ENCODE measurements at regions not wholly inside any gene's neighbourhood (a gene's known extent, or its start where the extent isn't known, plus 50 kb on each side); places are given as distances from the start of the nearest gene placed in this dataset.
"Not testable (repeated sequence)": the region's sequence is repeated elsewhere in the genome, so short reads cannot be mapped to it uniquely, and the experiment has no call there.

DNA sequence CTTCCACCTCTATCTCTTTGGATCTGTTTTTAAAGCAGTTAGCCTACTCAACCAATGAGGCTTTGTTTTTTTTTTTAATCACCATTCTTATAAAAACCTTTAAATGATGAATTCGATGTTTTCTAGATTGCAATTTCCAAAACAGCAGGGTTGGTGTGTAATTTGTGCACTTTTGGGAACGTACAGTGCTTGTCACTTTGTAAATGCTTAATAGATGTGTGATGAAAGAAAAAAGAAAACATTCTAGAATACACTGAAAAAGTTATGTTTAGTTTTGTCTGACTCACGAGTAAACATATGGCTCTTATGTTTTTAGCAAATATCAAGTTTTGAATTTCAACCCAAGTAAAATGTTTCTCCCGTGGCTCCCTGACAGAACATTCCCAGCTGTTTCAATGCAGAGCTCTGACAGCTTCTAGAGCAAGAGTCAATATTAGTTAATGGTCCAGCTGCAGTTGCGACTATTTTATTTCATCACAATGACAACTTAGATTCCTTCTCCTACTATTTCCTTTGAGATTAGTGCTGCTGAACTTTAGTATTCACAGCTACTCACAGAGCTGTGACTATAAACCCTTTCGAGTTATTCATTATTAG is 362.5 kb upstream of the ADAMTS5 start:
- H3K36me3 ChIP-seq: no peaks in the 10 kb centered on the region
- peak overlapping the region; percentile 16 for H3K27ac ChIP-seq (replicated peaks)
- no peak for DNase-seq
- H3K9me3 ChIP-seq (replicated peaks): peaks cover 23% of the 10 kb centered on the region
- H3K27me3 ChIP-seq (ENCODE audit: low read depth): no peaks in the 10 kb centered on the region
- intact Hi-C loops (cut with micrococcal nuclease): no loop called here
- no peaks in the 10 kb centered on the region for H3K4me1 ChIP-seq
- no peak overlapping the region for H3K4me3 ChIP-seq
- TF ChIP-seq, protein P1, sequence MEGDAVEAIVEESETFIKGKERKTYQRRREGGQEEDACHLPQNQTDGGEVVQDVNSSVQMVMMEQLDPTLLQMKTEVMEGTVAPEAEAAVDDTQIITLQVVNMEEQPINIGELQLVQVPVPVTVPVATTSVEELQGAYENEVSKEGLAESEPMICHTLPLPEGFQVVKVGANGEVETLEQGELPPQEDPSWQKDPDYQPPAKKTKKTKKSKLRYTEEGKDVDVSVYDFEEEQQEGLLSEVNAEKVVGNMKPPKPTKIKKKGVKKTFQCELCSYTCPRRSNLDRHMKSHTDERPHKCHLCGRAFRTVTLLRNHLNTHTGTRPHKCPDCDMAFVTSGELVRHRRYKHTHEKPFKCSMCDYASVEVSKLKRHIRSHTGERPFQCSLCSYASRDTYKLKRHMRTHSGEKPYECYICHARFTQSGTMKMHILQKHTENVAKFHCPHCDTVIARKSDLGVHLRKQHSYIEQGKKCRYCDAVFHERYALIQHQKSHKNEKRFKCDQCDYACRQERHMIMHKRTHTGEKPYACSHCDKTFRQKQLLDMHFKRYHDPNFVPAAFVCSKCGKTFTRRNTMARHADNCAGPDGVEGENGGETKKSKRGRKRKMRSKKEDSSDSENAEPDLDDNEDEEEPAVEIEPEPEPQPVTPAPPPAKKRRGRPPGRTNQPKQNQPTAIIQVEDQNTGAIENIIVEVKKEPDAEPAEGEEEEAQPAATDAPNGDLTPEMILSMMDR (IDR thresholded peaks at IDR 0.05; ENCODE audit: borderline replicate concordance): no peak

DNA sequence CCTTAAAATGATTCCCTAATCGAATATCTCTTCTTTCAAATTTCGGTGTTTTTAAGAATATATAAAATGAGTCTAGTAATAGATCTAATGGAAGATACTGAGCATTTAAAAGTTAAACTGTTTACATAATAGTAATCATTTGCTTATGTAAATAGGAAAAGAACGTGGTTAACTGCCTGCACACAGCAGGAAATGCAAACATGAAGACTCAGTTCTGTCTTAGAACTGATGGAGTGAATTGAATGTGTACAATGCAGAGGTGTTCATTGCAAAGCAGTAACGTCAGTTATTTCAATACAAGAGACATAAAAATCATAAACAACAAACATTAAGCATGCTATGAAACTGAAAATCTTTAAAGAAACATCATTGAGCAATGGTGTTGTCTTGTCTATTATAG is 359.4 kb upstream of the ADAMTS5 start:
- intact Hi-C loops (cut with micrococcal nuclease): no loop called here

DNA sequence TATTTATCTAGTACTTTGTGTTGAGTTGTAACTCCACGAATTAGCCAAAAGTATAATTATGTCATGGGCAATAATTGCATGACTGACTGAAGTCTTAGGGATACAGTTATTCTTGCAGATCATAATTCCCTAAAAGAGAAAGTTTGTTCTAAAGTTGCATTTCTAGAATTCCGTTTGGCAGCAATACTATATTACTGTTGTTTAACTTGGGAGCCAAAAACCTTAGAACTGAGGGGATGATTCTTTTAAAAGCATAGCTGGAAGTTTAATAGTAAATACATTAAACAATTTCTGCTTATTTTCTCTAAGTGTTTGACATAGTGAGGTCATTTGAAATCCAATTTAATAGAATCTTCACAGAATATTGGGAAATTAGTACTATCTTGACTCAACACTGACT is 356.4 kb upstream of the ADAMTS5 start:
- Histone ChIP-seq H3K4me3 (no peak overlapping the region), H3K36me3 (no peaks in the 10 kb centered on the region), H3K4me1 (no peaks in the 10 kb centered on the region), H3K27ac (replicated peaks) (no peak overlapping the region), H3K27me3 (ENCODE audit: low read depth) (no peaks in the 10 kb centered on the region), H3K9me3 (replicated peaks) (no peaks in the 10 kb centered on the region)
- no peak for DNase-seq
- intact Hi-C loops (cut with micrococcal nuclease): no loop called here
- TF ChIP-seq, protein P1 (IDR thresholded peaks at IDR 0.05; ENCODE audit: borderline replicate concordance): no peak

More for the DNA sequence above, 359.4 kb upstream of the ADAMTS5 start:
- Histone ChIP-seq H3K27ac (replicated peaks) (no peak overlapping the region), H3K36me3 (no peaks in the 10 kb centered on the region), H3K4me1 (no peaks in the 10 kb centered on the region), H3K9me3 (replicated peaks) (peaks cover 8% of the 10 kb centered on the region), H3K27me3 (ENCODE audit: low read depth) (no peaks in the 10 kb centered on the region), H3K4me3 (no peak overlapping the region)
- TF ChIP-seq, protein P1 (IDR thresholded peaks at IDR 0.05; ENCODE audit: borderline replicate concordance): no peak
- no peak for DNase-seq

DNA sequence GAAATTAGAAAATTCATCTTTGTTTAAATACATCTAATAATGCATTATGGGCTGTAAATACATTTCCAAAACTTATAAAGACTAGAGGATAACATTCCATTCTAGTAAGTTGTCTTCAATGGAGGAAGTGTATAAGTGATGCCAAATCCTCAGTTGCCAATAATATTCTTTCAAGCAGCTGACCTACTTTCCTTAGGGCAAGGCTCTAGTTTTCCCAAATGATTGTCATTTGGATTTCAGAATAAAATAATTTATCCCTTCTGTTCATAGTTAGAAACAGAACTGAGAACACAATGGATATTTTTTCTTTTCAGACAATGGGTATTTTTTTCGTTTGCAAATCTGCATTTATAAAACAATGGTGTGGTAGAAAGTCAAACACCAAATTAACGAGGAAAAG is 354.9 kb upstream of the ADAMTS5 start:
- no peak overlapping the region for H3K4me3 ChIP-seq
- no peaks in the 10 kb centered on the region for H3K9me3 ChIP-seq (replicated peaks)
- H3K27me3 ChIP-seq (ENCODE audit: low read depth): no peaks in the 10 kb centered on the region
- H3K4me1 ChIP-seq: no peaks in the 10 kb centered on the region
- no peak for DNase-seq
- intact Hi-C loops (cut with micrococcal nuclease): no loop called here
- TF ChIP-seq, protein P1 (IDR thresholded peaks at IDR 0.05; ENCODE audit: borderline replicate concordance): no peak
- H3K27ac ChIP-seq (replicated peaks): no peak overlapping the region
- no peaks in the 10 kb centered on the region for H3K36me3 ChIP-seq

DNA sequence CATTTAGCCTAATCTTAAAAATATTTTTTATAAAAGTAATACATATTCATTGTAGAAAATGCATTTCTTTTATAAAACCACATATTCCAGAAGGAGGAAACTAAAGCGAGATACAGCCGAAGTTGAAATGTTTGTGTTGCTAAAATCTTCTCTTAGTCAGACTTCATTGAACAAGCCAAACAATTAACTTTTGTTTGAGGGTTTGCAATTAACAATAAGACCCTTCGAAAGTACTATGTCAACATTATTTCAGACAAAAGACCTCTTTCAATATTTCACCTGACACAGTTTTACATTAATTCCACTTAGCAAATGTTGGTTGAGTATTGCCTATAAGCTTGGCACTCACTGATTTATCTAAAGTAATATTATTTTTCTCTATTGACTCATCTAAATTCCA is 354.0 kb upstream of the ADAMTS5 start:
- TF ChIP-seq, protein P1 (IDR thresholded peaks at IDR 0.05; ENCODE audit: borderline replicate concordance): no peak
- H3K4me3 ChIP-seq: no peak overlapping the region
- no peaks in the 10 kb centered on the region for H3K4me1 ChIP-seq
- no peaks in the 10 kb centered on the region for H3K9me3 ChIP-seq (replicated peaks)
- H3K36me3 ChIP-seq: no peaks in the 10 kb centered on the region
- no peak overlapping the region for H3K27ac ChIP-seq (replicated peaks)
- intact Hi-C loops (cut with micrococcal nuclease): no loop called here
- DNase-seq: no peak
- H3K27me3 ChIP-seq (ENCODE audit: low read depth): no peaks in the 10 kb centered on the region

DNA sequence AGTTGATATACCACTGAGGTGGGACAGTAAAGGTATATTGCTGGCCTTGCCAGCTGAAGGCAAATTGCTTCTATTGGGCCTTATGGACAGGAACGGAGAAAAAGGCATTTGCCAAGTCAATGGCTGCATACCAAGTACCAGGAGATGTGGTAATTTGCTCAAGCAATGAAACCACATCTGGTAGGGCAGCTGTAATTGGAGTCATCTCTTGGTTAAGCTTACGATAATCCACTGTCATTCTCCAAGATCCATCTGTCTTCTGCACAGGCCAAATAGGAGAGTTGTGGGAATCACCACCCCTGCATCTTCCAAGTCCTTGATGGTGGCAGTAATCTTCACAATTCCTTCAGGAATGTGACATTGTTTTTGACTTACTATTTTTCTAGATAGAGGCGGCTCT is 350.7 kb upstream of the ADAMTS5 start:
- H3K4me1 ChIP-seq; H3K36me3 ChIP-seq; intact Hi-C loops (cut with micrococcal nuclease); H3K27ac ChIP-seq (replicated peaks); H3K4me3 ChIP-seq; DNase-seq; H3K27me3 ChIP-seq (ENCODE audit: low read depth); H3K9me3 ChIP-seq (replicated peaks): not testable (repeated sequence)

All from left ventricle myocardium inferior (tissue), 1 donor.